ENCODE measurements at regions not wholly inside any gene's neighbourhood (a gene's known extent, or its start where the extent isn't known, plus 50 kb on each side); places are given as distances from the start of the nearest gene placed in this dataset.

DNA sequence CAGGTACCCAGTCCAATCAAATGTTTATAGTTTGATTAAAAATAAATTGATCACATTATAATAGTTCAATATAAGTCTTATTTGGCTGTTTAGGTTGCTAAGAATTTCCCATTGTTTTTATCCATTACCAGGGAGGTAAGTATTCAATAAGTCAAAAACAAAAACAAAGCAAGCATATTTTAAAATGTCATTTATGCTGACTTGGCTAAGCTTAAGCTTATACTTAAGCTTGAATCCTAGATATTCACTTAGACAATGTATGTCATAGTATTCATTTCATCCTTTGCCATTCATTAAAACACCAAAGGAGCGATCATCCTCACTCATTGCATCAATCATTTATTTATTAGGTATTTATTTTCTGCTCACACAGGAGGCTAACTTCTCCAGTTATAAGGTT is 144.9 kb downstream of the PRL start:
- H3K4me3 ChIP-seq (ENCODE audit: low read depth in 1 of 3, low read length in 3 of 3), result no peak overlapping the region
- no peak for DNase-seq (ENCODE audit: low spot score)
- H3K27me3 ChIP-seq (ENCODE audit: control insufficient read depth in 4 of 4, insufficient read depth in 4 of 4, low read length in 3 of 4), result no peaks in the 10 kb centered on the region
- H3K9me3 ChIP-seq (ENCODE audit: control insufficient read depth in 4 of 4, low read length in 3 of 4), result no peaks in the 10 kb centered on the region
- no peaks in the 10 kb centered on the region for H3K36me3 ChIP-seq (ENCODE audit: control insufficient read depth in 4 of 4, insufficient read depth in 3 of 4, low read depth in 1 of 4, low read length in 3 of 4)
- WGBS, result 92% methylated on average over 1 of the region's 1 CpG
- H3K27ac ChIP-seq (ENCODE audit: low read depth in 1 of 2, low read length in 2 of 2), result no peak overlapping the region
- no peak overlapping the region for H3K9ac ChIP-seq (ENCODE audit: low read depth in 1 of 2, low read length in 2 of 2)
- TF ChIP-seq EGR1 (IDR thresholded peaks at IDR 0.05; ENCODE audit: low read depth in 2 of 2), result no peak
- TF ChIP-seq, protein P1, sequence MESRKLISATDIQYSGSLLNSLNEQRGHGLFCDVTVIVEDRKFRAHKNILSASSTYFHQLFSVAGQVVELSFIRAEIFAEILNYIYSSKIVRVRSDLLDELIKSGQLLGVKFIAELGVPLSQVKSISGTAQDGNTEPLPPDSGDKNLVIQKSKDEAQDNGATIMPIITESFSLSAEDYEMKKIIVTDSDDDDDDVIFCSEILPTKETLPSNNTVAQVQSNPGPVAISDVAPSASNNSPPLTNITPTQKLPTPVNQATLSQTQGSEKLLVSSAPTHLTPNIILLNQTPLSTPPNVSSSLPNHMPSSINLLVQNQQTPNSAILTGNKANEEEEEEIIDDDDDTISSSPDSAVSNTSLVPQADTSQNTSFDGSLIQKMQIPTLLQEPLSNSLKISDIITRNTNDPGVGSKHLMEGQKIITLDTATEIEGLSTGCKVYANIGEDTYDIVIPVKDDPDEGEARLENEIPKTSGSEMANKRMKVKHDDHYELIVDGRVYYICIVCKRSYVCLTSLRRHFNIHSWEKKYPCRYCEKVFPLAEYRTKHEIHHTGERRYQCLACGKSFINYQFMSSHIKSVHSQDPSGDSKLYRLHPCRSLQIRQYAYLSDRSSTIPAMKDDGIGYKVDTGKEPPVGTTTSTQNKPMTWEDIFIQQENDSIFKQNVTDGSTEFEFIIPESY (IDR thresholded peaks at IDR 0.05), result no peak
- no peak for TF ChIP-seq NR2F2 (IDR thresholded peaks at IDR 0.05)
- peaks cover 0 to 3% (median 0%) of the 10 kb centered on the region in 4 donors for H3K4me1 ChIP-seq (ENCODE audit: control insufficient read depth in 4 of 4, insufficient read depth in 4 of 4, low read length in 3 of 4)

DNA sequence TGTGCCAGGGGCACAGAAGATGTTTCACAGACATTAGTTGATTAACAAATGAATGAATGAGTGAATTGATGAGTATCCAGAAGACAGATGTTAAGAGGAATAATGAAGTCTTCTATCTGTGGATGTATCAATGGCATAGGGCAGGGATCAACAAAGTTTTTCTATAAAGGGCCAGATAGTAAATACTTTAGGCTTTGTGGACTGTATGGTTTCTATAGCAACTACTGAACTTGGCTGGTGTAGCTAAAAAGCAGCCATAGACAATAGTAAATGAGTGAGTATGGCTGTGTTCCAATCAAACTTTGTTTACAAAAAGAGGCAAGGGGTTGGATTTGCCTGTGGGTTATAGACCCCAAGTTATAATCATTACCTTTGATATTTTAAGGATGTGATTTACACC is 144.0 kb downstream of the PRL start:
- Histone ChIP-seq H3K4me3 (ENCODE audit: low read depth in 1 of 3, low read length in 3 of 3) (no peak overlapping the region), H3K27me3 (ENCODE audit: control insufficient read depth in 4 of 4, insufficient read depth in 4 of 4, low read length in 3 of 4) (no peaks in the 10 kb centered on the region), H3K36me3 (ENCODE audit: control insufficient read depth in 4 of 4, insufficient read depth in 3 of 4, low read depth in 1 of 4, low read length in 3 of 4) (no peaks in the 10 kb centered on the region), H3K4me1 (ENCODE audit: control insufficient read depth in 4 of 4, insufficient read depth in 4 of 4, low read length in 3 of 4) (peaks cover 0 to 3% (median 0%) of the 10 kb centered on the region in 4 donors), H3K9ac (ENCODE audit: low read depth in 1 of 2, low read length in 2 of 2) (no peak overlapping the region), H3K9me3 (ENCODE audit: control insufficient read depth in 4 of 4, low read length in 3 of 4) (no peaks in the 10 kb centered on the region), H3K27ac (ENCODE audit: low read depth in 1 of 2, low read length in 2 of 2) (no peak overlapping the region)
- DNase-seq (ENCODE audit: low spot score), result no peak
- TF ChIP-seq GABPA (IDR thresholded peaks at IDR 0.05 in 1 of 2, conservative IDR thresholded peaks at IDR 0.05 in 1 of 2), result no peak
- TF ChIP-seq RAD21 (IDR thresholded peaks at IDR 0.05), result no peak

DNA sequence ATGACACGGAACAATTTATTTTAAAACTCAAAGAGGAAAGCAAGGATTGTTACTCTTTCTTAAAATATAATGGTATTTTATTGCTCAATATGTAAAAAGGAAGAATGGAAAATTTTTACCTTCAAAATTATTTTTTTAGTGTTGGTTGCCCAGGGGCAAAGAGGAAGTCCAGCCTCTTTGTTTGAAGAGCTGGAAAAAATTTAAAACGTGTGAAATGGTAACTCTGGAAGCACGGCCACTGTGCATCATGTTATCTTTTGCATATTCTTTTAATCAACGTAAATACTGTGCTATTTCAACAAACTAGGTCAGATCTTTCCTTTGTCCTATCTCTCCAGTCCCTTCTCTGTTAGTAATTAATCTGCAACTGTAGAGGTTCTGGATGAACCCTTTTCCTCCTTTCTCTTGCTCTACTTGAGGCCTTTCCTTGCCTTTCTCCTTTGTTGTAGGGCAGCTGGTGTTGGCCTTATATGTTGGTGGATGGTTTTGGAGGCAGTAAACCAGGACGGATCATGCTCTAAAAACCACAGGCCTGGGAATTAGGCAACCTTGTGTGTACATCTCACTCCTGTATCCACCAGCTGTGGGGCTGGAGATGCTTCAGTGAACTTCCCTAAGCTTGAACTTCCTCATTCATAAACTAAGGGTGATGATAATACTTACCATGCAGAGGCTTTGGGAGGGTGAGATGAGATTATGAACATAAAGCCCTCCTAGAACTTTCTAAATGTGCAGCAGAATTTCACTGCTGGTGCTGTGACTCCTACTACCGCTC is 143.3 kb downstream of the PRL start:
- WGBS, result 67% methylated on average over 6 of the region's 6 CpGs
- no peaks in the 10 kb centered on the region for H3K9me3 ChIP-seq (ENCODE audit: control insufficient read depth in 4 of 4, low read length in 3 of 4)

More for the DNA sequence above, 143.3 kb downstream of the PRL start:
- peaks cover 0 to 3% (median 0%) of the 10 kb centered on the region in 4 donors for H3K4me1 ChIP-seq (ENCODE audit: control insufficient read depth in 4 of 4, insufficient read depth in 4 of 4, low read length in 3 of 4)
- DNase-seq (ENCODE audit: low spot score), result no peak
- no peak for TF ChIP-seq FOXA2 (IDR thresholded peaks at IDR 0.05)
- no peak for TF ChIP-seq HNF4A (conservative IDR thresholded peaks at IDR 0.05)
- TF ChIP-seq GABPA (IDR thresholded peaks at IDR 0.05 in 1 of 2, conservative IDR thresholded peaks at IDR 0.05 in 1 of 2), result no peak
- TF ChIP-seq, protein P1 (IDR thresholded peaks at IDR 0.05), result no peak
- TF ChIP-seq, protein P2, sequence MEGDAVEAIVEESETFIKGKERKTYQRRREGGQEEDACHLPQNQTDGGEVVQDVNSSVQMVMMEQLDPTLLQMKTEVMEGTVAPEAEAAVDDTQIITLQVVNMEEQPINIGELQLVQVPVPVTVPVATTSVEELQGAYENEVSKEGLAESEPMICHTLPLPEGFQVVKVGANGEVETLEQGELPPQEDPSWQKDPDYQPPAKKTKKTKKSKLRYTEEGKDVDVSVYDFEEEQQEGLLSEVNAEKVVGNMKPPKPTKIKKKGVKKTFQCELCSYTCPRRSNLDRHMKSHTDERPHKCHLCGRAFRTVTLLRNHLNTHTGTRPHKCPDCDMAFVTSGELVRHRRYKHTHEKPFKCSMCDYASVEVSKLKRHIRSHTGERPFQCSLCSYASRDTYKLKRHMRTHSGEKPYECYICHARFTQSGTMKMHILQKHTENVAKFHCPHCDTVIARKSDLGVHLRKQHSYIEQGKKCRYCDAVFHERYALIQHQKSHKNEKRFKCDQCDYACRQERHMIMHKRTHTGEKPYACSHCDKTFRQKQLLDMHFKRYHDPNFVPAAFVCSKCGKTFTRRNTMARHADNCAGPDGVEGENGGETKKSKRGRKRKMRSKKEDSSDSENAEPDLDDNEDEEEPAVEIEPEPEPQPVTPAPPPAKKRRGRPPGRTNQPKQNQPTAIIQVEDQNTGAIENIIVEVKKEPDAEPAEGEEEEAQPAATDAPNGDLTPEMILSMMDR (IDR thresholded peaks at IDR 0.05; ENCODE audit: low read depth, low read length, missing input control), result no peak
- TF ChIP-seq RXRA (IDR thresholded peaks at IDR 0.05), result no peak
- TF ChIP-seq HNF4G (IDR thresholded peaks at IDR 0.05), result no peak
- TF ChIP-seq YY1 (IDR thresholded peaks at IDR 0.05), result no peak
- TF ChIP-seq, protein P3, sequence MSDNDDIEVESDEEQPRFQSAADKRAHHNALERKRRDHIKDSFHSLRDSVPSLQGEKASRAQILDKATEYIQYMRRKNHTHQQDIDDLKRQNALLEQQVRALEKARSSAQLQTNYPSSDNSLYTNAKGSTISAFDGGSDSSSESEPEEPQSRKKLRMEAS (IDR thresholded peaks at IDR 0.05), result no peak
- TF ChIP-seq RAD21 (IDR thresholded peaks at IDR 0.05), result no peak
- TF ChIP-seq EGR1 (IDR thresholded peaks at IDR 0.05; ENCODE audit: low read depth in 2 of 2), result no peak
- TF ChIP-seq, protein P4, sequence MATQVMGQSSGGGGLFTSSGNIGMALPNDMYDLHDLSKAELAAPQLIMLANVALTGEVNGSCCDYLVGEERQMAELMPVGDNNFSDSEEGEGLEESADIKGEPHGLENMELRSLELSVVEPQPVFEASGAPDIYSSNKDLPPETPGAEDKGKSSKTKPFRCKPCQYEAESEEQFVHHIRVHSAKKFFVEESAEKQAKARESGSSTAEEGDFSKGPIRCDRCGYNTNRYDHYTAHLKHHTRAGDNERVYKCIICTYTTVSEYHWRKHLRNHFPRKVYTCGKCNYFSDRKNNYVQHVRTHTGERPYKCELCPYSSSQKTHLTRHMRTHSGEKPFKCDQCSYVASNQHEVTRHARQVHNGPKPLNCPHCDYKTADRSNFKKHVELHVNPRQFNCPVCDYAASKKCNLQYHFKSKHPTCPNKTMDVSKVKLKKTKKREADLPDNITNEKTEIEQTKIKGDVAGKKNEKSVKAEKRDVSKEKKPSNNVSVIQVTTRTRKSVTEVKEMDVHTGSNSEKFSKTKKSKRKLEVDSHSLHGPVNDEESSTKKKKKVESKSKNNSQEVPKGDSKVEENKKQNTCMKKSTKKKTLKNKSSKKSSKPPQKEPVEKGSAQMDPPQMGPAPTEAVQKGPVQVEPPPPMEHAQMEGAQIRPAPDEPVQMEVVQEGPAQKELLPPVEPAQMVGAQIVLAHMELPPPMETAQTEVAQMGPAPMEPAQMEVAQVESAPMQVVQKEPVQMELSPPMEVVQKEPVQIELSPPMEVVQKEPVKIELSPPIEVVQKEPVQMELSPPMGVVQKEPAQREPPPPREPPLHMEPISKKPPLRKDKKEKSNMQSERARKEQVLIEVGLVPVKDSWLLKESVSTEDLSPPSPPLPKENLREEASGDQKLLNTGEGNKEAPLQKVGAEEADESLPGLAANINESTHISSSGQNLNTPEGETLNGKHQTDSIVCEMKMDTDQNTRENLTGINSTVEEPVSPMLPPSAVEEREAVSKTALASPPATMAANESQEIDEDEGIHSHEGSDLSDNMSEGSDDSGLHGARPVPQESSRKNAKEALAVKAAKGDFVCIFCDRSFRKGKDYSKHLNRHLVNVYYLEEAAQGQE (IDR thresholded peaks at IDR 0.05), result no peak
- TF ChIP-seq SP1 (IDR thresholded peaks at IDR 0.05), result no peak
- TF ChIP-seq, protein P5, sequence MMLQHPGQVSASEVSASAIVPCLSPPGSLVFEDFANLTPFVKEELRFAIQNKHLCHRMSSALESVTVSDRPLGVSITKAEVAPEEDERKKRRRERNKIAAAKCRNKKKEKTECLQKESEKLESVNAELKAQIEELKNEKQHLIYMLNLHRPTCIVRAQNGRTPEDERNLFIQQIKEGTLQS (IDR thresholded peaks at IDR 0.05), result no peak
- no peak for TF ChIP-seq NR2F2 (IDR thresholded peaks at IDR 0.05)
- TF ChIP-seq FOXA1 (IDR thresholded peaks at IDR 0.05), result no peak
- no peak for TF ChIP-seq JUND (IDR thresholded peaks at IDR 0.05)
- no peaks in the 10 kb centered on the region for H3K36me3 ChIP-seq (ENCODE audit: control insufficient read depth in 4 of 4, insufficient read depth in 3 of 4, low read depth in 1 of 4, low read length in 3 of 4)
- no peak overlapping the region for H3K27ac ChIP-seq (ENCODE audit: low read depth in 1 of 2, low read length in 2 of 2)
- H3K4me3 ChIP-seq (ENCODE audit: low read depth in 1 of 3, low read length in 3 of 3), result no peak overlapping the region
- no peaks in the 10 kb centered on the region for H3K27me3 ChIP-seq (ENCODE audit: control insufficient read depth in 4 of 4, insufficient read depth in 4 of 4, low read length in 3 of 4)
- H3K9ac ChIP-seq (ENCODE audit: low read depth in 1 of 2, low read length in 2 of 2), result no peak overlapping the region
